A673 (cell line): ENCODE measurements at regions not wholly inside any gene's neighbourhood (a gene's known extent, or its start where the extent isn't known, plus 50 kb on each side); places are given as distances from the start of the nearest gene placed in this dataset.
A peak's percentile ranks its signal among the peaks of the same experiment; 100 is the strongest.

ENCODE experiments used
- BruUV-seq: library from RNA; stranded (reverse); fragments of 400-500 nt; replicated peaks from 2 replicates; lab custom pipeline; 2021; lab: Mats Ljungman, UMichigan
- CTCF ChIA-PET: fragments of 300-600 bp; sonication (Branson Sonifier 250); formaldehyde crosslinking; loops from one replicate; lab custom pipeline; 2022; ENCODE audit warnings: antibody characterized with exemption; lab: Charles Lee
- POLR2A ChIA-PET: fragments of 300-600 bp; sonication (Branson Sonifier 250); formaldehyde crosslinking; loops from one replicate; lab custom pipeline; 2022; ENCODE audit warnings: antibody characterized with exemption; ENCODE audit not compliant: low non-redundant PET; lab: Charles Lee
- DNase-seq: peaks from one replicate; pipeline ENCODE4 v3.0.0-alpha.2; 2015; ENCODE audit warnings: low spot score
- H3K27ac ChIP-seq: fragments of 200-600 bp; sonication (generic); 2 replicates; pipeline ENCODE4 v1.5.1; 2016; ENCODE audit warnings: mixed run types, low read depth, mild to moderate bottlenecking, mixed read lengths, antibody characterized with exemption, low read length; ENCODE audit not compliant: poor library complexity, severe bottlenecking
- H3K27me3 ChIP-seq: fragments of 200-600 bp; sonication (generic); replicated peaks from 2 replicates; pipeline ENCODE4 v1.6.1; 2017; ENCODE audit warnings: mixed run types, low read depth, mild to moderate bottlenecking, mixed read lengths, antibody characterized with exemption, low read length; ENCODE audit not compliant: insufficient read depth, poor library complexity
- H3K36me3 ChIP-seq: fragments of 200-600 bp; sonication (generic); 2 replicates; pipeline ENCODE4 v1.6.1; 2016; ENCODE audit warnings: mixed run types, mild to moderate bottlenecking, mixed read lengths, antibody characterized with exemption, low read length; ENCODE audit not compliant: insufficient read depth, poor library complexity, severe bottlenecking
- H3K4me1 ChIP-seq: fragments of 200-600 bp; sonication (generic); 2 replicates; pipeline ENCODE4 v1.6.1; 2017; ENCODE audit warnings: mixed run types, mild to moderate bottlenecking, mixed read lengths, antibody characterized with exemption, low read length; ENCODE audit not compliant: insufficient read depth, poor library complexity, severe bottlenecking
- H3K4me3 ChIP-seq: fragments of 200-600 bp; sonication (generic); 2 replicates; pipeline ENCODE4 v1.5.1; 2016; ENCODE audit warnings: low read depth, mixed run types, mild to moderate bottlenecking, mixed read lengths, low read length; ENCODE audit not compliant: poor library complexity, severe bottlenecking
- H3K9me3 ChIP-seq: fragments of 200-600 bp; sonication (generic); 2 replicates; pipeline ENCODE4 v1.6.1; 2016; ENCODE audit warnings: mixed run types, low read depth, mild to moderate bottlenecking, mixed read lengths, antibody characterized with exemption, low read length; ENCODE audit not compliant: poor library complexity, severe bottlenecking
- CTCF ChIP-seq: fragments of 300-800, 200-600 bp; sonication (generic); conservative IDR thresholded peaks from 2 replicates; pipeline ENCODE4 v1.5.1; 2017; ENCODE audit warnings: low read depth, mild to moderate bottlenecking, antibody characterized with exemption, low read length, moderate library complexity, mixed read lengths
- EZH2 ChIP-seq: fragments of 200-600 bp; sonication (generic); IDR thresholded peaks from 2 replicates; pipeline ENCODE4 v1.6.1; 2017; ENCODE audit warnings: borderline replicate concordance, low read depth, mild to moderate bottlenecking, mixed read lengths, antibody characterized with exemption, low read length; ENCODE audit not compliant: poor library complexity, severe bottlenecking
- intact Hi-C: fragments of 100-400 bp; cut with micrococcal nuclease; formaldehyde crosslinking; loops from one replicate; pipeline ENCODE4 v1.10.0; 2022; ENCODE audit not compliant: unreplicated experiment

GRCh38 chr2:2464643-2465042, 133.6 kb upstream of the MYT1L start:
- TF ChIP-seq EZH2 = no peak
- TF ChIP-seq CTCF = no peak
- ChIA-PET POLR2A (no interaction called here), CTCF (no interaction called here)
- no peaks in the 10 kb centered on the region for H3K4me1 ChIP-seq
- intact Hi-C loops = no loop called here
- H3K9me3 ChIP-seq = no peaks in the 10 kb centered on the region
- BruUV-seq = no TSS peak
- no peak overlapping the region for H3K4me3 ChIP-seq
- DNase-seq = no peak
- peaks cover 23% of the 10 kb centered on the region for H3K27me3 ChIP-seq
- H3K27ac ChIP-seq = no peak overlapping the region
- H3K36me3 ChIP-seq = no peaks in the 10 kb centered on the region

- H3K36me3 ChIP-seq = no peaks in the 10 kb centered on the region
- ChIA-PET POLR2A (no interaction called here), CTCF (no interaction called here)
- BruUV-seq = no TSS peak
- H3K4me1 ChIP-seq = no peaks in the 10 kb centered on the region
- DNase-seq = peak; percentile 4
- intact Hi-C loops = no loop called here
- TF ChIP-seq EZH2 (no peak), CTCF (no peak)
- H3K9me3 ChIP-seq = no peaks in the 10 kb centered on the region
- H3K27ac ChIP-seq = no peak overlapping the region
- H3K4me3 ChIP-seq = no peak overlapping the region
- peaks cover 21% of the 10 kb centered on the region for H3K27me3 ChIP-seq
Measured at GRCh38 chr2:2464094-2464493, 133.0 kb upstream of the MYT1L start.

DNA sequence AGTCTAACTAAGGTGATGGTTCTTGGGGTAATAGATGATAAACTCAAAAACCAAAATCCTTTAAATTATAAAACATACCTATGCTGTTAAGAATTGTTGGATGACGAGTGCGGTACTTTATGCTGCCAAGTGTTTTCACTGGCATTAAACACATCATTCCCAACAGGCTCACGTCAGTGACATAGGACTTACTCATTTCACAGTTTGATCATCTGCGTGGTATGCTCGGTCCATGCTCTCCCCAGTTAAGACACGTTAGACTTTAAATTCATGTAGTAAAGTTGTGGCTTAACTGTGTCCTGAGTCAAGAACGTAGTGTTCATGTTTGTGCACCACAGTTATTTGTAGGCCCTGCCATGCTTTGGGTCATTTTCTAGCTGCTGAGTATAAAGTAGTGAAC, 125.6 kb upstream of the MYT1L start:
- H3K9me3 ChIP-seq = no peaks in the 10 kb centered on the region
- POLR2A ChIA-PET = no interaction called here
- TF ChIP-seq EZH2 (no peak), CTCF (no peak)
- no peaks in the 10 kb centered on the region for H3K4me1 ChIP-seq
- peaks cover 8% of the 10 kb centered on the region for H3K27me3 ChIP-seq
- H3K27ac ChIP-seq = no peak overlapping the region
- intact Hi-C loops = no loop called here
- H3K4me3 ChIP-seq = no peak overlapping the region
- DNase-seq = no peak
- no peaks in the 10 kb centered on the region for H3K36me3 ChIP-seq
- BruUV-seq = no TSS peak
- CTCF ChIA-PET = no interaction called here
